HG03159 (cell line): ENCODE measurements at regions not wholly inside any gene's neighbourhood (a gene's known extent, or its start where the extent isn't known, plus 50 kb on each side); places are given as distances from the start of the nearest gene placed in this dataset.

Experiments used
- ATAC-seq: cut with Tn5 transposase; IDR thresholded peaks from one replicate; pipeline ENCODE4 v1.9.1; 2021; ENCODE audit warnings: mild to moderate bottlenecking, moderate library complexity; ENCODE audit not compliant: unreplicated experiment

GRCh38 chr2:2755990-2756389, 424.9 kb upstream of the MYT1L start:
- no peak for ATAC-seq

DNA sequence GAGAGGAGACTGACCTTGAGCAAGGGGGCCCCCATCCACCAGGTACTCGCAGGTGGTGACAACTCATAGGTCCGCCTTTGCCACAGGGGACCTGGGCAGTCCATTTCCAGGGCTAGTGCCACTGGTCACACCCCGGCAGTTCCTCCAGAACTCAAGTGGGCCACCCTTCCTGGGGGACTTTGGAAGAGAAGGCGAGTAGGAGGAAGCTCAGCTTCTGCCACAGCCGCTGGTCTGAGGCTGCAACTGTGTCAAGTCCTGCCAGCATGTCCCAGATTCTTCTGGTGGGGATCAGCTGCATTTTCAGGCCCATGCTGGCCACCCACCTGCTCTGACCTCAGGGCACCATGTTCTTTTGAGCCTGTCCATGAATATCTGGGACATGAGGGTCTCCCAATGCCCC, 423.9 kb upstream of the MYT1L start:
- ATAC-seq = no peak

GRCh38 chr2:2751715-2752315, 420.7 kb upstream of the MYT1L start:
- ATAC-seq = no peak

DNA sequence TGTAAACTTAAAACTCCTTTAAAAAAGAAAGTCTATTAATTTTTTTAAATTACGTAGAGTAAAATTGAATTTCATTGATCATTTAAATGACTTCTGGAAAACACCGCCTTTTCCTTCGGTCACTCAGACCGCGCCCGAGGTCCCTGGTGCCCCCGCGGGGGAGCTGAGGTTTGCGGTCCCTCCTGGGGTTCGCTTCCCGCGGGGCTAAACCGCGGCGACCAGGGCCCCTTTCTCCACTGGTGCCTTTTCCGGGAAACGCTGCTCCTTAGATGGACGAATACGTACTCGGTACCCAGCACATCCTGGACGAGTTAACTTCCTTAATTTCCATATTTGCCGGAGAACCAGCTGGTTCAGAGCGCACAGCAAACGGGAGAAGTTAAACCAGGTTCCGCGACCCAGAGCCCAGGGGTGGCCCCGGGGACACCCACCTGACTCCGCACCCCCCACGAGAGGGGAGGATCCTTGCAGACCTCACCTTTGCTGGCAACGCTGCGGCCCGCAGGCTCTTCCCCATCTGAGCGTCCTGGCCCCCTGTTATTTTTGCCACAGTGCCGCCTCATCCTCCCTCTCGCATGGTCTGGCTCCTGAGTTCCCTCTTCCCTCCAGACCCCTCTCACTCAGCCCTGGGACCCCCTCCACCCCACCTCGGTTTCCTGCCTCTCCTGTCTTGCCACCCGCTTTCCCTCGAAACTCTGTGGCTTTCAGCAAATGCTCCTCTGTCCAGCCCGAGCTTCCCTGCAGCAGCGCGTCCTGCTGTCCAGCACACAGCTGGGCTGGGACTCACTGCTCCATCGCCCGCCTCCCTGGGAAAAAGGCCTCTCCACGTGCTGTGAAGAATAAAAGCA, 420.0 kb upstream of the MYT1L start:
- ATAC-seq = no peak

GRCh38 chr2:2749206-2749598, 418.1 kb upstream of the MYT1L start:
- no peak for ATAC-seq

GRCh38 chr2:2748399-2749205, 417.5 kb upstream of the MYT1L start:
- no peak for ATAC-seq

DNA sequence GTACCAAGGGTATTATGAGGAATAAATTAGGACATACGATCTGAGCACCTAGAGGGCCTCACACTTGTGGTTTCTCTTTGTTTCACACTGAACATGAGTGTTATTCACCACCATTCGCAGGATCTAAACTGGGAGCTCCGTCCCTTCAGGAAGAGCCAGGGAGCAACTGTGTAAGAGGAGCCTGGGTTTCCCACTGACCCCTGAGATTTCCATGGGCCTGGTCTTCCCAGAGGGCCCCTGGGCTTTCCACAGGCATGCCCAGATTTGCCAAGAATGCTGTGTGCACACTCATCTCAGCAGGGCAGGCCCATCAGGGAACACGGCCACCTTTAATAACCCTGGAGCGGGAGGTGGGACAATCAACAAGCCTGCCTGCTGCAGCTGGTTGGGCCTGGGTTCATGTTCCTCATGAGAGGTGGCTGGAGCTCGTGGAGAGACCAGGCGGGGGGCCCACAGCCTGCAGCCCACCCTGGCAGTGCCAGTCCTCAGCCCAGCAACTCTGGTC, 416.8 kb upstream of the MYT1L start:
- no peak for ATAC-seq

DNA sequence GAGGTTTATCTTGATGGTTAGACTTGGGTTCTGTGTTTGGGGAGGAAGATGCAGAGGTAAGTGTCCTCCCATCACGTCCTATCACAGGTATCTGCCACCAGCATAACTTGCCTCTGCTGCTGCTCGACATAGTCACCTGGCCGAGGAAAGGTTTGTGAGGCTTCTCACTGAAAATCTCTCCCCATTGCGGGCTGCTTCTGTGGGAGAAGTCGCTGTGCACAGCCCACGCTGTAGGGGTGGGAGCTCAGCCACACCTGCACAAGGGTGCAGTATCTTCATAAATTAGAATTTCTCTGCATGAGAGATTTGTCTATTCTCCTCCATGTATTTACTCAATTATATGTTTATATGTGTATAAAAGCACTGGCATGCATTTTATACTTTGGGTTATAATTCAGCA, 415.7 kb upstream of the MYT1L start:
- ATAC-seq = no peak

DNA sequence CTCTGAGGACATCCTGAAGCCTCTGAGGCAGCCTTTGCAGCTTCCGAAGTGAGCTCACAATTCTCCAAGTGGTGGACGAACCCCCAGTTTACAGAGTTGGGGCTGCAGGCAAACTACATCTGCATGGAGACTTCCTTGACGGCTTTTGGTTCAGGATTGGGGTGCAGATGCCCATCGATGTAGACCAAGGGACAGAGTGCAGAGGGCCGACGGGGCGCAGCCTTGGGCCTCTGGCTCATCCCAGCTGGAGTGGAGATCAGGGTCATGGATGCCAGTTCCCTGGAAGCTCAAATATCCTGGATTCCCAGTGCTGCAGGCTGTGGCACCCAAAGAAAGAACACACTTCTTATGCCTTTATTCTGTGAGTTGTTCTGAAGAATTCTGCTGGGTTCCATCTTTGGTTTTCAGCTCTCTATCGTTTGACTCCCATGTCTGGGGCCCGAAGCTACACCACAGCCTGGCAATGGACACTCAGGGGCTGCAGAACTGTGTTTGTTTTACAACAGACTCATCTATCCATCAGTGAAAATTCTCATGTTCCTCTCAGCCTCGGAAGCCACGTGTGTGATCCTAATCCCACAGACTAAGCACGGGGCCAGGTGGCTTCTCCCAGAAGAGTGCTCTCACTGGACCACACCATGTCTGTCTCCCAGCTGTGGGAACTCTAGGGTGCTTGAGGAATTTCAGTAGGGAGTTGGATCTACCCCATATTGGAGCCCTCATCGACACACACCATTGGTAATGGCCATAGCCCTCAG, 414.1 kb upstream of the MYT1L start:
- no peak for ATAC-seq

GRCh38 chr2:2744107-2744506, 413.0 kb upstream of the MYT1L start:
- ATAC-seq = no peak

DNA sequence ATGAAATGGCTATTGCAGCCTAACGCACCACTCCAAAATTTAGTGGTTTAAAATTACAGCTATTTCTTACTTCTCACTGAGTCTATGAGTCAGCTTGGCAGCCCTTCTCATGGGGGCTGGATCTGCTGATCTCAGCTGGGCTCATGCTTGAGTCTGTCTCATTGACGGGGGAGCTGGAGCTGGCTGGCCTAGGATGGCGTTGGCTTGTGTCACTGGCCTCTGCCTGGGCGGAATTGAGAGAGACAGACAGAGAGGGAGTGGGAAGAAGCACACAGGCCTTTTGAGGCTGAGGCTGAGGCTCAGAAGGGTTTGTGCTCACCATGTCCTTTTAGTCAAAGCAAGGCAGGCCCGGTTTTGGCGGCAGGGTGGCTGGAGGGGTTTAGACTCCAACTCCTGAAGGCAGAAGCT, 412.1 kb upstream of the MYT1L start:
- ATAC-seq = no peak

GRCh38 chr2:2742726-2743125, 411.7 kb upstream of the MYT1L start:
- ATAC-seq = no peak

GRCh38 chr2:2740238-2740775, 409.2 kb upstream of the MYT1L start:
- no peak for ATAC-seq

DNA sequence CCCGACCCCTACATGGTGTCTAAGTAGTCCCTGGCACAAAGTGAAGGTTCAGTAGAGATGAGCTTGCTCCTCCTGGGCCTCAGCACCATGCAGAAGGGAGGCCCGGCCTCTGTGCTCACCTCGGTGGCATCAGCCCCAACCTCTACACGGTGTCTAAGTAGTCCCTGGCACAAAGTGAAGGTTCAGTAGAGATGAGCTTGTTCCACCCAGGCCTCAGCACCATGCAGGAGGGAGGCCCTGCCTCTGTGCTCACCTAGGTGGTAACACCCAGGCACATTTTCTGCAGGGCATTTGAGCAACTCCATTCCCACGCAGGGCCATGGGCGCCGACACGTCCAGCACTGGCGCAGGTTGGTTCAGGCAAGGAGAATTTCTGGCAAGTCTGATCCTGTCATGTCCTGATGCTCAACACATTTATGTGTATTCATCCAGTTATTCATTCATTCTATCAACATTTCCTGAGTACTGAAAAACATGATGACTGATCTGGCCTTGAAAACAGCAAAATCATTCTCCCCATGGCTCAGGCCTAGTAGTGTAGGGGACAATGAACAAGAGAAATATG, 408.2 kb upstream of the MYT1L start:
- ATAC-seq = no peak

DNA sequence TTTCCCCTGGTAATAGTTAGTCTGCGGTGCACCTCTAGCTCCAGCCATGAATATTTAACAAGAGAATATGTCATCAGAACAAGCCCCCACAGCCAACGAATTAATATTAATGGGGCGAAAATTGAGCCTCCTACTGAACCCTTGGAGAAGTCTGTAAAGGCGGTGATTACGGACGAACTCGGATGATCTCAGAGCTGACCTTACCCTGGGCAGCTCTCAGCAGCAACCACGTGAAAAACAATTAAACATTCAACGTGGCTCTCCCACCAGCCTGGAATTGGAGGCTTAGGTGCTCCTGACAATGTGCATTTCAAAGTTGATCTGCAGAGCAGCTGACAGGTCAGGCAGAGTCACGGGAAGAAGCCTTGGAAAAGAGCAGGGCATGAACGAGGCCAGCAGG, 407.6 kb upstream of the MYT1L start:
- ATAC-seq = no peak

DNA sequence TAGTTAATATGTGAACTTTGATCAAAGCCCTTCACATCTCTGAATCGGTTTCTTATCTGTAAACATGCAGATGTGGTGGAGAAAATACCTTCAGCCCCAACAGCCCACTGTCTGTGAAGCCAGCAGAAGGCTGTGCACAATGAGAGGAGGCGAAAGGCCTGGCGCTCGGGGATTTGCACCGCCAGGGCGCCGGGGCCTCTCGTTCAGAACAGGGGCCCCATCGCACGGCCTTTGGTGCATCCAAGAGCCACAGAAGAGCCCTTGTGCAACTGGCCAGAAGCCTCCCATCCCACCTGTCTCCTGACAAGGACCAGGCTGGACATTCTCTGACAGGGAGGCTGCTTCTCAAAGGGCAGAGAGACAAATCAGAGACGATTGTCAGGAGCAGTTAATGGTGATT, 407.2 kb upstream of the MYT1L start:
- ATAC-seq = no peak

- ATAC-seq = no peak
Observed at GRCh38 chr2:2735041-2735440, 404.0 kb upstream of the MYT1L start.

GRCh38 chr2:2734308-2734707, 403.2 kb upstream of the MYT1L start:
- ATAC-seq = no peak

DNA sequence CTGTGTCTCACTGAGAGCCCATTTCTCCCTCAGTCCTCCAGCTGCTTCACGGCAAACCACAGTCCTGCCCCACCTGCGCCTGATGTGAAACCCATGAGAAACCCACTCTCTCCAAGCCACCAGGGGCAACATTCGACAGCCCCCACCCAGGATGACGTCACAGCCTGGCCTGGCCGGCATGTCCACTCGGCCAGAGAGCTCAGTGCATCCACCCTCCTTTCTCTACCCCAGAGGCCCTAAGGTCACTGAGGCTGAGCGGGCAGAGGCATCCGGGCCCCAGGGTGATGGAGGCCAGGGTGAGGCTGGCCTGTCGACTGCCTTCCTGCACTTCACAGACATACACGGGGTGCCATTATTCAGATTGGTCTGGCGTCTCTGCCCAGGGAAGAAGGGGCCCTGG, 402.7 kb upstream of the MYT1L start:
- no peak for ATAC-seq
